GM13977 (cell line): ENCODE measurements at regions not wholly inside any gene's neighbourhood (a gene's known extent, or its start where the extent isn't known, plus 50 kb on each side); places are given as distances from the start of the nearest gene placed in this dataset.
"Not testable (repeated sequence)": the region's sequence is repeated elsewhere in the genome, so short reads cannot be mapped to it uniquely, and the experiment has no call there.

Source experiments
- DNase-seq: peaks from one replicate; pipeline ENCODE4 v3.0.0; 2012; ENCODE audit warnings: low spot score
- in situ Hi-C: fragments of 300-500 bp; cut with MboI; formaldehyde crosslinking; loops from one replicate; pipeline ENCODE4 v1.12.0; 2022; ENCODE audit warnings: low sequenced_read_pairs, low pct_unique_long_range_greater_than_20kb, mixed read lengths, inconsistent platforms; ENCODE audit not compliant: unreplicated experiment
- TF ChIP-seq, protein P1 (sequence below): IDR thresholded peaks from 2 replicates; pipeline ENCODE4 v1.5.1; 2012; ENCODE audit warnings: mild to moderate bottlenecking, control low read depth; ENCODE audit not compliant: insufficient read depth; ENCODE audit errors: extremely low read depth, missing control alignments

DNA sequence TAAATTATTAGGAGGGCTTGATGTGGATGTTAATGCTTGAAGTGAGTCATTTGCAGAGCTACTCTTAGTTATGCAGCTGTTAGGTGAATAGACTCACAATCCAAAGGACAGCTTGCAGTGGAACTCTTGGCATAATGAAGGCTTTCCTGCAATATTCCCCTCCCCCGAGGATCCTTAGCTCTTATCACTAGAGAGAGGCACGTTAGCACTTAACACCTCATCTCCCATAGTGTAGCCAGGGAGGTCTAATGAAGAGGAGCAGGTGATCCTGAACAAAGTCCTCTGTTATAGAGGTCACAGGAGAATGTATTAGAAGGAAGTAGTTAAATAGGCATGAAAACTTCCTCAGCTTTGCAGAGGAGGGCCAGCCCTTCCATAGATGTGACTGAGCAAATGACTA is 919.2 kb upstream of the FAT3 start:
- no peak for DNase-seq
- in situ Hi-C loops: no loop called here
- TF ChIP-seq, protein P1, sequence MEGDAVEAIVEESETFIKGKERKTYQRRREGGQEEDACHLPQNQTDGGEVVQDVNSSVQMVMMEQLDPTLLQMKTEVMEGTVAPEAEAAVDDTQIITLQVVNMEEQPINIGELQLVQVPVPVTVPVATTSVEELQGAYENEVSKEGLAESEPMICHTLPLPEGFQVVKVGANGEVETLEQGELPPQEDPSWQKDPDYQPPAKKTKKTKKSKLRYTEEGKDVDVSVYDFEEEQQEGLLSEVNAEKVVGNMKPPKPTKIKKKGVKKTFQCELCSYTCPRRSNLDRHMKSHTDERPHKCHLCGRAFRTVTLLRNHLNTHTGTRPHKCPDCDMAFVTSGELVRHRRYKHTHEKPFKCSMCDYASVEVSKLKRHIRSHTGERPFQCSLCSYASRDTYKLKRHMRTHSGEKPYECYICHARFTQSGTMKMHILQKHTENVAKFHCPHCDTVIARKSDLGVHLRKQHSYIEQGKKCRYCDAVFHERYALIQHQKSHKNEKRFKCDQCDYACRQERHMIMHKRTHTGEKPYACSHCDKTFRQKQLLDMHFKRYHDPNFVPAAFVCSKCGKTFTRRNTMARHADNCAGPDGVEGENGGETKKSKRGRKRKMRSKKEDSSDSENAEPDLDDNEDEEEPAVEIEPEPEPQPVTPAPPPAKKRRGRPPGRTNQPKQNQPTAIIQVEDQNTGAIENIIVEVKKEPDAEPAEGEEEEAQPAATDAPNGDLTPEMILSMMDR: no peak

DNA sequence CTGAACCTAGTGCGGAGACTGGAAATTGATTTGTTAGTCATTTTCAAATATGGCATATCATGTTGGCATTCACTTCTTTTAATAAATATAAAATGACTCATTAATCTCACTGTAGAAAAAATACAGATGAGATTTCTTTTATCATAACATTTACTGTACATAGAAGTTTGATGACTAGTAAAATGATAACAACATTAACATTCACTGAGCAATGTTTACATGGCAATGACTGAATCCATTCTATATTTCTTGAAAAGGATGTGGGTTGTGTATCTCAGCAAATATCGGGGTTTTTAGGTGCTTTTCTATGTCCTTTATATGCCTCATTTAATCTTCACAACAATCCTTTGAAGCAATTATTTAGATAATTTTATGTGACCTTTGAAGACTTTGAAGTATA is 920.9 kb upstream of the FAT3 start:
- no peak for DNase-seq
- TF ChIP-seq, protein P1: no peak
- in situ Hi-C loops: no loop called here

DNA sequence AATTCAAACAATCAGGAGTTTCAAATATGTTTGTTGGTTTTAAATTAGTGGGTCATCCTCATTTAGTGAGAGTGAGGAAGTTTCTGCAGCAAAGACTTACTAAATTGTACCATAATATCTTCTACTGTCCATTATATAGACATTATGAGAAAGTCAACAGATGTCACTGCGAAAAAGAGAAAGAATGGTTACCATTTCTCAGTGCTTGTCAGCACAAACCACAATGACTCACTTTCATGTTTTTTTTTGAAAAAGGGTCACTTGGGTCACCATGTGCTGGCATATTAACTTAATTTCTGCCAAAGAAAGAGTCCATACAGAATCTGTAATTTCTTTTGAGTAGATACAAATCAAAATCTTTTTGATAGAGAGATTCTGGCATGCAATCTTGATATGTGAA is 924.6 kb upstream of the FAT3 start:
- in situ Hi-C loops: no loop called here
- DNase-seq: peak; percentile 11
- TF ChIP-seq, protein P1: no peak

DNA sequence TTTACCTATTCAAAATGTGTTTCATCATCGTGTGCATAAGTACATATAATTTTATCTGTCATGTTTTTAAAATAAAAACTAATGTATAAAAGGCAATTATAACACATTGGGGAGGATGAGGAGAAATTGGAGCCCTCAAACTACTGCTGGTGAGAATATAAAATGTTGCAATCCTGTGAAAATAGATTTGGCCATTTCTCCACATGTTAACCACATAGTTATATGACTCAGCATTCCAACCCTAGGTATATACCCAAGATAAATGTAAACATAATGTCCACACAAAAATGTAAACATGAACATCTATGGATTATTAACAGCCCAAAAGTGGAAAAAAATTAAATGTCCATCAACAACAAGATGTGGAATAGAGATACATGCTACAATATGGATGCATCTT is 928.0 kb upstream of the FAT3 start:
- DNase-seq: no peak
- TF ChIP-seq, protein P1: no peak
- in situ Hi-C loops: no loop called here

DNA sequence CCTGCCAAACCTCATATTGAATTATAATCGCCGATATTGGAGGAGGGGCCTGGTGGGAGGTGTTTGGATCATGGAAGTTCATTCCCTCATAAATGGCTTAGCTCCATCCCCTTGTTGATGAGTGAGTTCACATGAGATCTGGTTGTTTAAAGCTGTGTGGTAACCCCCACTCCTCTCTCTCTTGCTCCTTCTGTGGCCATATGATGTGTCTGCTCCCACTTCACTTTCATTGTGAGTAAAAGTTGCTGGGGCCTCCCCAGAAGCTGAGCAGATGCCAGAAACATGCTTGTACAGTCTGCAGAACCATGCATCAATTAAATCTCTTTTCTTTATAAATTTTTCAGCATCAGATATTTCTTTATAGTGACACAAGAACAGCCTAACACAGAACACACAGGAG is 929.0 kb upstream of the FAT3 start:
- in situ Hi-C loops: no loop called here
- peak; percentile 10 for DNase-seq
- TF ChIP-seq, protein P1: no peak

DNA sequence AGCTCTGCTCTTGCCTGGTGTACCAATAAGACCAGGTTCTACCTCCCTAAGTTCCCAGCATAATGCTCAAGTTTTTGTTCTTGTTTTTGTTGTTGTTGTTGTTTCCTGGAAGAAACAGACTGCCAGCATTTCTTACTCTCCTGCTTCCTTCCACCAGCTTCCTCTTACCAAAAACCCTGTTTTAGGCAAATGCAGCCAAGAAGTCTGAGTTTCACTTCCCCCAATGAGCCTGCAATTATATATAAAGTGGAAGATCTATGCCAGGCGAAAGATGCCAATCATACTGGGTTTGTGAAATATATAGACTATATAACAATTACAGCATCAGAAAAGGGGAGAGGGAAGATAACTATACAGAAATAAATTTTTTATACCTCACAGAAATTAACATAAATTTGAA is 931.5 kb upstream of the FAT3 start:
- in situ Hi-C loops: no loop called here
- no peak for DNase-seq
- TF ChIP-seq, protein P1: no peak

DNA sequence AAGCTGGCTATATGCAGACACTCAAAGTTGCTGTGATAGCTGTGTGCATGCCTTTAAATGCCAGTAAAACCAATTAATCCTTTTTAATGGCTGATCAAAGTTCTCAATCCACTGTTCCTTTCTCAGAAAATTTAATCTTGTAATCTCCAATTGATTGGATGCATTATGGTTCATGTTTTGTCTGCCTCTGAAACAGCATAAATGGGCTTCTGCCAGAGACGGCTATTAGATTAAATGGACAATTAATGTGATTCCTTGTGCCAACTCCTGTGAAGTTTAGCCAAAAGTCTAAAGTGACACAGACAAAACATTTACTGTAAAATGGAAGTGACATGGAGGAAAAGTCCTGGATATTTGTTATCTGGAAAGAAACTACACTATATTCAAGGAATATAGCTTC is 952.5 kb upstream of the FAT3 start:
- in situ Hi-C loops: no loop called here
- TF ChIP-seq, protein P1: no peak

DNA sequence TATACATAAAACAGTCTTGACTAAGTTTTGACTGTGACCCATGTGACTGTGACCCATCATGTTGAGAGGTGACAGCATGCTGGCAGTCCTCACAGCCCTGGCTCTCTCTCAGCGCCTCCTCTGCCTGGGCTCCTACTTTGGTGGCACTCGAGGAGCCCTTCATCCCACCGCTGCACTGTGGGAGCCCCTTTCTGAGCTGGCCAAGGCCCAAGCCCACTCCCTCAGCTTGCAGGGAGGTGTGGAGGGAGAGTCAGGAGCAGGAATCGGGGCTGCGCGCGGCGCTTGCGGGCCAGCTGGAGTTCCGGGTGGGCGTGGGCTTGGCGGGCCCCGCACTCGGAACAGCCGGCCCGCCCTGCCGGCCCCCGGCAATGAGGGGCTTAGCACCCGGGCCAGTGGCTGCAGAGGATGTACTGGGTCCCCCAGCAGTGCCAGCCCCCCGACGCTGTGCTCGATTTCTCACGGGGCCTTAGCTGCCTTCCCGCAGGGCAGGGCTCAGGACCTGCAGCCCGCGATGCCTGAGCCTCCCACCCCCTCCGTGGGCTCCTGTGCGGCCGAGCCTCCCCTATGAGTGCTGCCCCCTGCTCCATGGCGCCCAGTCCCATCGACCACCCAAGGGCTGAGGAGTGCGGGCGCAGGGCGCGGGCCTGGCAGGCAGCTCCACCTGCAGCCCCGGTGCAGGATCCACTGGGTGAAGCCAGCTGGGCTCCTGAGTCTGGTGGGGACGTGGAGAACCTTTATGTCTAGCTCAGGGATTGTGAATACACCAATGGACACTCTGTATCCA is 955.9 kb upstream of the FAT3 start:
- in situ Hi-C loops: not testable (repeated sequence)

More for the DNA sequence above, 952.5 kb upstream of the FAT3 start:
- DNase-seq: no peak

More for the DNA sequence above, 955.9 kb upstream of the FAT3 start:
- not testable (repeated sequence) for DNase-seq
